CD4-positive, alpha-beta T cell treated with Interferon alpha-2 for 1 hour (primary cell): ENCODE measurements at regions not wholly inside any gene's neighbourhood (a gene's known extent, or its start where the extent isn't known, plus 50 kb on each side); places are given as distances from the start of the nearest gene placed in this dataset.

Experiments
- DNase-seq, 2 donors: peaks; one replicate each; pipeline ENCODE4 v3.0.0-alpha.2; 2020 to 2022

- no peak for DNase-seq
Observed at GRCh38 chr1:244352156-244352830, 99.4 kb downstream of the ADSS2 start.

DNA sequence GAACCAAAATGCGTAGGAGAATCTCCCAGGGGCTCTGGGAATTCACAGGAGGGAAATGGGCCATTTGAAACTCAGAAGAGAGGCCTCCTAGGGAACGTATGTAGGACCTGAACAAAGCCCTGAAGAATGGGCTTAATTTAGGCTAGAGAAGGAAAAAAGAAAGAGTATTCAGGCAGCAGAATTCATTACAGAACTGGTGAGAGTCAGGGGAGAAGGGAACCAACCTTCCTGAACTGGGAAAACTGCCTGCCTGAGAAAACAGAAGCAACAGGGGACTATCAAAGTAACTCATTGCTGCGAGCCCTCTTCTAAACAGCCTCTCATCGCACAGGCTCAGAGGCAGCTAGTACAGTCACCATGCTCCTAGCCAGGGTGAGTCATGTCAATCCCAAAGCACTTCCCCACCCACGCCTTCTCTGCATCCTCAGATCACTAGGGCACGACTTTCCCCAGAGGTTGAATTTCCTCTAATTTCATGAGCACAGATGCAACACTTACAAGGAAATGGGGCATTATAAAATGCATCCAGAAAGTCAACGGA lies 98.1 kb downstream of the ADSS2 start:
- peak; percentile 3 to 62 for DNase-seq

GRCh38 chr1:244354810-244355278 lies 96.9 kb downstream of the ADSS2 start:
- no peak for DNase-seq

- DNase-seq: no peak
Observed at GRCh38 chr1:244356376-244356775, 95.3 kb downstream of the ADSS2 start.
